Colonic mucosa (tissue), 4 donors: ENCODE measurements at regions not wholly inside any gene's neighbourhood (a gene's known extent, or its start where the extent isn't known, plus 50 kb on each side); places are given as distances from the start of the nearest gene placed in this dataset.

Experiments used
- DNase-seq: peaks from one replicate; pipeline ENCODE4 v3.0.0-alpha.2; 2020
- H3K27ac ChIP-seq: fragments of 200-600 bp; one replicate; pipeline ENCODE4 v1.8.0; 2021
- H3K27me3 ChIP-seq: fragments of 200-600 bp; one replicate; pipeline ENCODE4 v1.8.0; 2021
- H3K36me3 ChIP-seq: fragments of 200-600 bp; one replicate; pipeline ENCODE4 v1.8.0; 2021
- H3K4me1 ChIP-seq: fragments of 200-600 bp; one replicate; pipeline ENCODE4 v1.8.0; 2021; ENCODE audit warnings: mild to moderate bottlenecking
- H3K4me3 ChIP-seq: fragments of 200-600 bp; one replicate; pipeline ENCODE4 v1.8.0; 2021
- H3K9ac ChIP-seq, 2 donors: one replicate each; pipeline ENCODE4 v1.7.0; 2013; ENCODE audit warnings: control low read depth in 2 of 2, low read depth in 2 of 2, low read length in 2 of 2
- H3K9me3 ChIP-seq: fragments of 200-600 bp; one replicate; pipeline ENCODE4 v1.8.0; 2021
- CTCF ChIP-seq: fragments of 200-600 bp; IDR thresholded peaks from one replicate; pipeline ENCODE4 v1.8.0; 2022; ENCODE audit warnings: antibody characterized with exemption, mild to moderate bottlenecking
- intact Hi-C: fragments of 100-400 bp; cut with DNase I; formaldehyde crosslinking; loops from one replicate; pipeline ENCODE4 v1.14.1; 2022
- donor health status: healthy.
- donor health status: DM: no; HTN: no; CAD: no.
- donor health status: DM: no; HTN: no; CAD: no.

DNA sequence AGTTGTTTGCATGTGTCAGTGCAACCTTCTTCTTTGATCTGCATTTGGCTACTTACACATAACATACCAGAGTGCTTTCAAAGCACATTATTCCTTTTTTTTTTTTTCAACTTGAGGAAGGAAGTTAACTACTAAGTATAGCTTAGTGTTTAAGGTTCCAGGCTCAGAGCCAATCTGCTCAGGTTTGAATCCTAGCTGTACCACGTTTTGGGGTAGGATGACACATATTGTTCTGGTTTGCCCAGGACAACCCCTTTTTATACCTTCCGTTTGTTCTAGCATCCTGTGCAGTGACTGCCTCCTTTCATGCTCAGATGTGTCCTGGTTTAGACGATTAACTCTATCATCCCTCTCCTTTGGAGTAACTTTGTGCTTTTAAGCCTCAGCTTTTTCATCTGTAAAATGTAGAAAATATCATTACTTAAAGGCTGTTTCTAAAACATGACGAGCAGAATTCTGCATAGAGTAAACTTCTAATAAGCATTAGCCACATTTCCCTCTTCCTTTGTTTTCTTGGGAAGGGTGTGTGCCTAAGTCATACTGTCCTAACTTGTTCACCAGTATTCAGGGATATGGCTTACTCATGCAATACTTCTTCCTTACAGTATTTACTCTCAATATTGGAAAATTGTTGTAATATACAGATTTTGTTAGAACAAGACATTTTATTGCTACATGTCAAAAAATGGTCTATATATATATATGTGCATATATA lies 281.3 kb downstream of the C4orf33 start:
- no peak for TF ChIP-seq CTCF
- Histone ChIP-seq H3K27ac (no peak overlapping the region), H3K9me3 (no peaks in the 10 kb centered on the region), H3K4me1 (no peaks in the 10 kb centered on the region), H3K27me3 (no peaks in the 10 kb centered on the region), H3K4me3 (no peak overlapping the region), H3K9ac (no peak overlapping the region), H3K36me3 (no peaks in the 10 kb centered on the region)
- DNase-seq, result no peak
- intact Hi-C loops, result no loop called here

DNA sequence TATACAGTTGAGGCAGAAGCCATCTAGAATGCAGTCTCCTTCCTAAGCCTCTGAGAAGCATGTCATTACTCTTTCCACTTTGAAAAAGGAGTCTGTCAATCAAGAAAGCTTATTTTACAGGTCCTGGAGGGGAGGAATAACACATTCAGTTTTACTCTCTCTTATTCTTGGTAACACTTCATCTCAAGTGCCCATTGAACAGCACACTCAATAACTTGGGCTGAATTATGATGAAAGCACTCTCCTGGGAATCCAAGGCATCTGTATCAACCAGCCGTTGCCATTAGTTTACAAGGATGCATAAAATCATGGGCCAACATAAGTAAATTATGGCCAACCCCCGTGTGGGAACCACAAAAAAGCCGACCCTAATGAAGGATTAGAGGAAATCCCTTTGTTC lies 282.4 kb downstream of the C4orf33 start:
- Histone ChIP-seq H3K27me3 (no peaks in the 10 kb centered on the region), H3K4me3 (no peak overlapping the region), H3K9ac (no peak overlapping the region), H3K4me1 (no peaks in the 10 kb centered on the region), H3K36me3 (no peaks in the 10 kb centered on the region), H3K27ac (no peak overlapping the region), H3K9me3 (no peaks in the 10 kb centered on the region)
- intact Hi-C loops, result no loop called here
- TF ChIP-seq CTCF, result no peak
- no peak for DNase-seq

DNA sequence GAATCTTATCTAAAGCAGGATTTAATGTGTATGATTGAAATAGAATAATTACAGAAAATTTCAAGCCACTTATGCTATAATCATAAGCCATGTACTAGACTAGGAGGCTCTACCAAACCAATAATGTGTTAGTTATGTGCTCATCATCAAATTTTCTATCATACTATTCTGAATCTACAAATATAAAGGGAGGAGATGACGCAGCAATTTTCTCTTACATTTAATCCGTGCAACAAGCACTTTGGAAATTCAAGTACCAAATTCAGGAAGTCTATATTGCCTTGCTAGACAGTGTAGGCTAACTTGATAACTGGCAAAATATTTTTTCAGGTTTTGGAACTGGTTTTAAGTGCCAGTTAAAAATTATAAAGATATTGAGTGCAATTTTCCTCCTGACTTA lies 283.5 kb downstream of the C4orf33 start:
- H3K36me3 ChIP-seq, result no peaks in the 10 kb centered on the region
- H3K9ac ChIP-seq, result no peak overlapping the region
- H3K27me3 ChIP-seq, result no peaks in the 10 kb centered on the region
- intact Hi-C loops, result no loop called here
- H3K4me1 ChIP-seq, result no peaks in the 10 kb centered on the region
- H3K4me3 ChIP-seq, result no peak overlapping the region
- H3K27ac ChIP-seq, result no peak overlapping the region
- H3K9me3 ChIP-seq, result no peaks in the 10 kb centered on the region
- no peak for DNase-seq
- TF ChIP-seq CTCF, result no peak

GRCh38 chr4:129384974-129385373 lies 289.0 kb downstream of the C4orf33 start:
- Histone ChIP-seq H3K27me3 (no peaks in the 10 kb centered on the region), H3K4me1 (no peaks in the 10 kb centered on the region), H3K9ac (no peak overlapping the region), H3K9me3 (no peaks in the 10 kb centered on the region), H3K4me3 (no peak overlapping the region), H3K27ac (no peak overlapping the region), H3K36me3 (no peaks in the 10 kb centered on the region)
- no peak for TF ChIP-seq CTCF
- intact Hi-C loops, result no loop called here
- no peak for DNase-seq

DNA sequence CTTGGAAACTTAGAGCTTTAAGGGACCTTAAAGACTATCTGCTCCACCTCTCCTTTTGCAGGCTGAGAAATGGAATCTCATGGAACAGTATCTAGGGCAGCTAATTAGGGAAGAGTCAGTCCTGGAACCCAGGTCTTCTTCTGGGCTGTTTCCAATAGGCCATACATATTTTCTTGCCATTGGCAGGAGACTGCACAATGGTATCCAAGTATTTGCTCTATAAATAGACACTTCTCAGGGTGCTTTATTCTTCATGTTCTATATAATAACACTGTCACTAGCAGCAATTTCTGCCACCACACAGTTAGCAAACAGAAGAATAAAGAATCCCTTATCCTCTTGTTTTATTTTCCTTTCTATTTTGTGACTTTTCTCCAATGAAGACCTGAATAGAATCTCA lies 291.7 kb downstream of the C4orf33 start:
- Histone ChIP-seq H3K36me3 (no peaks in the 10 kb centered on the region), H3K9me3 (no peaks in the 10 kb centered on the region), H3K4me3 (no peak overlapping the region)

More for the DNA sequence above, 291.7 kb downstream of the C4orf33 start:
- no peak overlapping the region for H3K9ac ChIP-seq
- H3K27ac ChIP-seq, result no peak overlapping the region
- H3K4me1 ChIP-seq, result no peaks in the 10 kb centered on the region
- DNase-seq, result no peak
- intact Hi-C loops, result no loop called here
- no peaks in the 10 kb centered on the region for H3K27me3 ChIP-seq
- no peak for TF ChIP-seq CTCF
